GM12878 (cell line): ENCODE measurements at regions not wholly inside any gene's neighbourhood (a gene's known extent, or its start where the extent isn't known, plus 50 kb on each side); places are given as distances from the start of the nearest gene placed in this dataset.

Experiments used
- BHLHE40 ChIP-seq, 2 experiments: fragments of 450-650 bp in 1 of 2; IDR thresholded peaks; 2 replicates each; pipeline ENCODE4 v1.6.1; 2011 to 2017; ENCODE audit warnings: low read depth in 2 of 2, borderline replicate concordance in 1 of 2, improper control_type of control experiment in 1 of 2, low read length in 1 of 2, mild to moderate bottlenecking in 1 of 2
- CEBPB ChIP-seq, 2 experiments: fragments of 150-350 bp in 1 of 2; IDR thresholded peaks; 2 replicates each; pipeline ENCODE4 v1.6.1; 2012 to 2014; ENCODE audit warnings: low read depth in 2 of 2, low read length in 2 of 2, borderline replicate concordance in 1 of 2, inconsistent platforms in 1 of 2
- CHD1 ChIP-seq: IDR thresholded peaks from 2 replicates; pipeline ENCODE4 v1.6.1; 2012; ENCODE audit warnings: low read depth, low read length, improper control_type of control experiment
- CTCF ChIP-seq, 3 experiments: IDR thresholded peaks in 2 of 3; conservative IDR thresholded peaks in 1 of 3; 2 replicates each; pipeline ENCODE4 v1.5.1; 2011; ENCODE audit warnings: low read depth in 3 of 3, low read length in 3 of 3, mild to moderate bottlenecking in 3 of 3, control low read depth in 2 of 3, moderate library complexity in 2 of 3, inconsistent platforms in 1 of 3, mixed read lengths in 1 of 3; ENCODE audit not compliant: control insufficient read depth in 2 of 3, insufficient read depth in 1 of 3; ENCODE audit errors: extremely low read depth in 1 of 3
- EP300 ChIP-seq, 2 experiments: fragments of 150-350 bp in 1 of 2; IDR thresholded peaks; 2 replicates each; pipeline ENCODE4 v1.6.1; 2011 to 2012; ENCODE audit warnings: low read depth in 2 of 2, low read length in 2 of 2, borderline replicate concordance in 1 of 2, improper control_type of control experiment in 1 of 2, inconsistent platforms in 1 of 2; ENCODE audit not compliant: control insufficient read depth in 1 of 2
- FOS ChIP-seq: IDR thresholded peaks from 3 replicates; pipeline ENCODE4 v1.6.1; 2011; ENCODE audit warnings: borderline replicate concordance; ENCODE audit not compliant: insufficient read length; ENCODE audit errors: extremely low read depth
- GATAD2B ChIP-seq: fragments of 450-650 bp; conservative IDR thresholded peaks from 2 replicates; pipeline ENCODE4 v1.6.1; 2017; ENCODE audit warnings: low read depth, mild to moderate bottlenecking, moderate library complexity
- MTA3 ChIP-seq: IDR thresholded peaks from 2 replicates; pipeline ENCODE4 v1.6.1; 2012; ENCODE audit warnings: low read length, inconsistent platforms, borderline replicate concordance
- POLR2A ChIP-seq: IDR thresholded peaks from 2 replicates; pipeline ENCODE4 v1.6.1; 2011; ENCODE audit warnings: low read depth, mild to moderate bottlenecking, low read length
- REST ChIP-seq: IDR thresholded peaks from 2 replicates; pipeline ENCODE4 v1.6.1; 2012; ENCODE audit warnings: mild to moderate bottlenecking, low read depth, low read length
- SREBF2 ChIP-seq: IDR thresholded peaks from 2 replicates; pipeline ENCODE4 v1.6.1; 2012; ENCODE audit warnings: mild to moderate bottlenecking, low read length

- no peak for TF ChIP-seq CTCF (IDR thresholded peaks at IDR 0.05 in 2 of 3, conservative IDR thresholded peaks at IDR 0.05 in 1 of 3; ENCODE audit: control insufficient read depth in 2 of 3, extremely low read depth in 1 of 3, insufficient read depth in 1 of 3, low read depth in 3 of 3, low read length in 3 of 3)
- no peak for TF ChIP-seq POLR2A
- no peak for TF ChIP-seq REST
- no peak for TF ChIP-seq BHLHE40 (IDR thresholded peaks at IDR 0.05; ENCODE audit: borderline replicate concordance in 1 of 2, low read depth in 2 of 2, low read length in 1 of 2)
- TF ChIP-seq CHD1: no peak
- no peak for TF ChIP-seq EP300 (IDR thresholded peaks at IDR 0.05; ENCODE audit: borderline replicate concordance in 1 of 2, control insufficient read depth in 1 of 2, low read depth in 2 of 2, low read length in 2 of 2)
- no peak for TF ChIP-seq MTA3
- no peak for TF ChIP-seq GATAD2B
- no peak for TF ChIP-seq SREBF2
- TF ChIP-seq FOS: no peak
- TF ChIP-seq CEBPB (IDR thresholded peaks at IDR 0.05; ENCODE audit: borderline replicate concordance in 1 of 2, low read depth in 2 of 2, low read length in 2 of 2): no peak
These were observed 190.3 kb downstream of the UTRN start for GRCh38 chr6:144475411-144475810.
